GM18511 (cell line): ENCODE measurements at regions not wholly inside any gene's neighbourhood (a gene's known extent, or its start where the extent isn't known, plus 50 kb on each side); places are given as distances from the start of the nearest gene placed in this dataset.

Experiments used
- ATAC-seq: cut with Tn5 transposase; IDR thresholded peaks from one replicate; pipeline ENCODE4 v1.9.1; 2021; ENCODE audit warnings: mild to moderate bottlenecking, moderate library complexity; ENCODE audit not compliant: unreplicated experiment

- ATAC-seq, result peak; percentile 47
Measured at GRCh38 chr10:7478727-7479457, 68.1 kb upstream of the SFMBT2 start.

- ATAC-seq, result no peak
Measured at GRCh38 chr10:7477538-7478334, 66.9 kb upstream of the SFMBT2 start.

- no peak for ATAC-seq
Measured at GRCh38 chr10:7475939-7476338, 65.1 kb upstream of the SFMBT2 start.

GRCh38 chr10:7475046-7475911 lies 64.4 kb upstream of the SFMBT2 start:
- no peak for ATAC-seq

GRCh38 chr10:7474388-7474787 lies 63.6 kb upstream of the SFMBT2 start:
- no peak for ATAC-seq

- no peak for ATAC-seq
Measured at GRCh38 chr10:7473474-7473873, 62.6 kb upstream of the SFMBT2 start.

- peak; percentile 90 for ATAC-seq
Measured at GRCh38 chr10:7471720-7472367, 61.0 kb upstream of the SFMBT2 start.

GRCh38 chr10:7470371-7470770 lies 59.5 kb upstream of the SFMBT2 start:
- no peak for ATAC-seq

GRCh38 chr10:7467031-7467667 lies 56.3 kb upstream of the SFMBT2 start:
- no peak for ATAC-seq

- ATAC-seq, result no peak
Measured at GRCh38 chr10:7464691-7465090, 53.9 kb upstream of the SFMBT2 start.
